ENCODE measurements at regions not wholly inside any gene's neighbourhood (a gene's known extent, or its start where the extent isn't known, plus 50 kb on each side); places are given as distances from the start of the nearest gene placed in this dataset.

DNA sequence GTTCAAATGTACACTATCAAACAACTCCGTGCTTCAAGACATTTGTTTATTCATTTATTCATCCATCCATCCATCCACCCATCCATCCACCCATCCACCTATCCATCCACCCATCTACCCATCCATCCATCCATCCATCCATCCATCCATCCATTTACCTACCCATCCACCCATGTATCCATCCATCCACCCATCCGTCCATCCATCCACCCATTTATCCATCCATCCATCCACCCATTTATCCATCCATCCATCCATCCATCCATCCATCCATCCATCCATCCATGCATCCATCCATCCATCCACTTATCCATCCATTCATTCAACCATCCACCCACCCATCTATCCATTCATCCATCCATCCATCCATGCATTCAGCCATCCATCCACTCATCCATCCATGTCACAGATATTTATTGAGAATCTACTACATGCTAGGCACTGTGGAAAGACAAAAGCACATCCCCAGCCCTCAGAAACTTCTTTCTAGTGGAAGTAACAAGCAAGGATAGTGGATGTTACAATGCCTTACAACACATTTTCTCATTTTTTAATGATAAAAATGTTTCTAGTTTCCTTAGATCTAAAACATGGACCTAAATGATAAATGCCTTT lies 237.6 kb downstream of the ZNF536 start:
- TF ChIP-seq SUZ12 (IDR thresholded peaks at IDR 0.05) (no peak), BHLHE40 (IDR thresholded peaks at IDR 0.05; ENCODE audit: borderline replicate concordance) (no peak), ELF4 (IDR thresholded peaks at IDR 0.05) (no peak), SP1 (IDR thresholded peaks at IDR 0.05) (no peak), ZNF384 (IDR thresholded peaks at IDR 0.05) (no peak), FOXK2 (IDR thresholded peaks at IDR 0.05) (no peak), FOXM1 (IDR thresholded peaks at IDR 0.05; ENCODE audit: borderline replicate concordance) (no peak), FOXA1 (IDR thresholded peaks at IDR 0.05) (no peak), CTBP1 (IDR thresholded peaks at IDR 0.05; ENCODE audit: borderline replicate concordance) (no peak), TARDBP (IDR thresholded peaks at IDR 0.05) (no peak), LEF1 (IDR thresholded peaks at IDR 0.05; ENCODE audit: borderline replicate concordance) (no peak), NFRKB (IDR thresholded peaks at IDR 0.05) (no peak), HDGF (IDR thresholded peaks at IDR 0.05; ENCODE audit: borderline replicate concordance) (no peak)
- TF ChIP-seq, protein P1, sequence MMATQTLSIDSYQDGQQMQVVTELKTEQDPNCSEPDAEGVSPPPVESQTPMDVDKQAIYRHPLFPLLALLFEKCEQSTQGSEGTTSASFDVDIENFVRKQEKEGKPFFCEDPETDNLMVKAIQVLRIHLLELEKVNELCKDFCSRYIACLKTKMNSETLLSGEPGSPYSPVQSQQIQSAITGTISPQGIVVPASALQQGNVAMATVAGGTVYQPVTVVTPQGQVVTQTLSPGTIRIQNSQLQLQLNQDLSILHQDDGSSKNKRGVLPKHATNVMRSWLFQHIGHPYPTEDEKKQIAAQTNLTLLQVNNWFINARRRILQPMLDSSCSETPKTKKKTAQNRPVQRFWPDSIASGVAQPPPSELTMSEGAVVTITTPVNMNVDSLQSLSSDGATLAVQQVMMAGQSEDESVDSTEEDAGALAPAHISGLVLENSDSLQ (IDR thresholded peaks at IDR 0.05): no peak

Data from HEK293T (cell line).